ENCODE measurements at regions not wholly inside any gene's neighbourhood (a gene's known extent, or its start where the extent isn't known, plus 50 kb on each side); places are given as distances from the start of the nearest gene placed in this dataset.
"Not testable (repeated sequence)": the region's sequence is repeated elsewhere in the genome, so short reads cannot be mapped to it uniquely, and the experiment has no call there.

- TF ChIP-seq CTCF (conservative IDR thresholded peaks at IDR 0.05; ENCODE audit: low read depth, low read length): no peak
- DNase-seq (ENCODE audit: low read depth): peak; percentile 33
- H3K4me3 ChIP-seq (ENCODE audit: low read depth, low read length): no peak overlapping the region
Measured at GRCh38 chrX:3532581-3533085, 180.8 kb downstream of the PRKX start.

GRCh38 chrX:3531435-3531834 is 182.0 kb downstream of the PRKX start:
- not testable (repeated sequence) for DNase-seq (ENCODE audit: low read depth); H3K4me3 ChIP-seq (ENCODE audit: low read depth, low read length)

- TF ChIP-seq CTCF (conservative IDR thresholded peaks at IDR 0.05; ENCODE audit: low read depth, low read length): no peak
- no peak for DNase-seq (ENCODE audit: low read depth)
- no peak overlapping the region for H3K4me3 ChIP-seq (ENCODE audit: low read depth, low read length)
Measured at GRCh38 chrX:3529466-3530010, 183.1 kb upstream of the MXRA5 start.

- no peak for DNase-seq (ENCODE audit: low read depth)
- no peak for TF ChIP-seq CTCF (conservative IDR thresholded peaks at IDR 0.05; ENCODE audit: low read depth, low read length)
- H3K4me3 ChIP-seq (ENCODE audit: low read depth, low read length): no peak overlapping the region
Measured at GRCh38 chrX:3527811-3528210, 181.4 kb upstream of the MXRA5 start.

- no peak for DNase-seq (ENCODE audit: low read depth)
- no peak for TF ChIP-seq CTCF (conservative IDR thresholded peaks at IDR 0.05; ENCODE audit: low read depth, low read length)
Measured at GRCh38 chrX:3527166-3527565, 180.7 kb upstream of the MXRA5 start.

GRCh38 chrX:3526731-3527130 is 180.3 kb upstream of the MXRA5 start:
- TF ChIP-seq CTCF (conservative IDR thresholded peaks at IDR 0.05; ENCODE audit: low read depth, low read length): no peak
- no peak for DNase-seq (ENCODE audit: low read depth)
- no peak overlapping the region for H3K4me3 ChIP-seq (ENCODE audit: low read depth, low read length)

More at GRCh38 chrX:3527166-3527565, 180.7 kb upstream of the MXRA5 start:
- no peak overlapping the region for H3K4me3 ChIP-seq (ENCODE audit: low read depth, low read length)

- TF ChIP-seq CTCF (conservative IDR thresholded peaks at IDR 0.05; ENCODE audit: low read depth, low read length): no peak
- no peak for DNase-seq (ENCODE audit: low read depth)
- H3K4me3 ChIP-seq (ENCODE audit: low read depth, low read length): no peak overlapping the region
Measured at GRCh38 chrX:3526071-3526470, 179.6 kb upstream of the MXRA5 start.

All from epithelial cell of proximal tubule (primary cell).